HG03354 (cell line): ENCODE measurements at regions not wholly inside any gene's neighbourhood (a gene's known extent, or its start where the extent isn't known, plus 50 kb on each side); places are given as distances from the start of the nearest gene placed in this dataset.

ENCODE experiments used
- ATAC-seq: cut with Tn5 transposase; IDR thresholded peaks from one replicate; pipeline ENCODE4 v1.9.1; 2021; ENCODE audit warnings: mild to moderate bottlenecking; ENCODE audit not compliant: unreplicated experiment, poor library complexity, severe bottlenecking

GRCh38 chr16:85312174-85312573 lies 199.9 kb upstream of the CIBAR2 start:
- ATAC-seq, result no peak

GRCh38 chr16:85312642-85313525 lies 200.6 kb upstream of the CIBAR2 start:
- ATAC-seq, result no peak

- no peak for ATAC-seq
Observed at GRCh38 chr16:85313526-85314301, 201.4 kb upstream of the CIBAR2 start.

GRCh38 chr16:85314512-85314971 lies 202.3 kb upstream of the CIBAR2 start:
- ATAC-seq, result no peak

GRCh38 chr16:85315866-85316265 lies 203.6 kb upstream of the CIBAR2 start:
- ATAC-seq, result no peak

- no peak for ATAC-seq
Observed at GRCh38 chr16:85316321-85316919, 204.1 kb upstream of the CIBAR2 start.

GRCh38 chr16:85316944-85317343 lies 204.7 kb upstream of the CIBAR2 start:
- no peak for ATAC-seq

GRCh38 chr16:85317704-85318103 lies 205.4 kb upstream of the CIBAR2 start:
- no peak for ATAC-seq

- no peak for ATAC-seq
Observed at GRCh38 chr16:85319208-85319983, 207.1 kb upstream of the CIBAR2 start.

- no peak for ATAC-seq
Observed at GRCh38 chr16:85319984-85320440, 207.7 kb upstream of the CIBAR2 start.

- no peak for ATAC-seq
Observed at GRCh38 chr16:85320677-85321385, 208.6 kb upstream of the CIBAR2 start.

GRCh38 chr16:85321509-85322271 lies 209.4 kb upstream of the CIBAR2 start:
- ATAC-seq, result no peak

- no peak for ATAC-seq
Observed at GRCh38 chr16:85323230-85323960, 211.1 kb upstream of the CIBAR2 start.

GRCh38 chr16:85323961-85324253 lies 211.6 kb upstream of the CIBAR2 start:
- ATAC-seq, result no peak

GRCh38 chr16:85324488-85324887 lies 212.2 kb upstream of the CIBAR2 start:
- no peak for ATAC-seq

- ATAC-seq, result no peak
Observed at GRCh38 chr16:85326113-85326793, 214.0 kb upstream of the CIBAR2 start.

- ATAC-seq, result no peak
Observed at GRCh38 chr16:85326794-85327181, 214.5 kb upstream of the CIBAR2 start.
